Transverse colon (tissue), 4 donors: ENCODE measurements at regions not wholly inside any gene's neighbourhood (a gene's known extent, or its start where the extent isn't known, plus 50 kb on each side); places are given as distances from the start of the nearest gene placed in this dataset.

ENCODE experiments used
- DNase-seq: peaks from one replicate; pipeline ENCODE4 v3.0.0-alpha.2; 2019
- H3K27ac ChIP-seq, 4 donors: fragments of 200-600 bp; sonication (generic); 2 replicates each; pipeline ENCODE4 v1.5.1; 2016 to 2018; ENCODE audit warnings: inconsistent platforms in 4 of 4
- H3K27me3 ChIP-seq: fragments of 200-600 bp; sonication (generic); 2 replicates; pipeline ENCODE4 v1.5.1; 2017; ENCODE audit warnings: inconsistent platforms
- H3K36me3 ChIP-seq, 4 donors: fragments of 200-600 bp; sonication (generic); 2 replicates each; pipeline ENCODE4 v1.5.1; 2017 to 2019; ENCODE audit warnings: inconsistent platforms in 4 of 4
- H3K4me1 ChIP-seq, 4 donors: fragments of 200-600 bp; sonication (generic); 2 replicates each; pipeline ENCODE4 v1.5.1; 2017 to 2020; ENCODE audit warnings: inconsistent platforms in 4 of 4
- H3K4me3 ChIP-seq, 4 donors: fragments of 200-600 bp; sonication (generic); 1 replicate in 1 of 4; 2 replicates in 3 of 4; pipeline versions ENCODE4 v1.5.1 to v1.6.1; 2017 to 2019; ENCODE audit warnings: inconsistent platforms in 4 of 4
- H3K9me3 ChIP-seq, 2 donors: fragments of 200-600 bp; sonication (generic); 2 replicates each; pipeline ENCODE4 v1.5.1; 2017 to 2019; ENCODE audit warnings: inconsistent platforms in 2 of 2
- CTCF ChIP-seq, 5 experiments: fragments of 200-600 bp in 3 of 5; fragments of 450-650 bp in 2 of 5; sonication (generic) in 3 of 5; IDR thresholded peaks; 1 replicate in 2 of 5; 2 replicates in 3 of 5; pipeline ENCODE4 v1.5.1; 2016 to 2017; ENCODE audit warnings: antibody characterized with exemption in 5 of 5, inconsistent platforms in 3 of 5, mild to moderate bottlenecking in 2 of 5, moderate library complexity in 1 of 5
- EP300 ChIP-seq: sonication (generic); formaldehyde crosslinking; IDR thresholded peaks from one replicate; pipeline ENCODE4 v1.6.1; 2017; ENCODE audit warnings: antibody characterized with exemption, low read depth
- POLR2A ChIP-seq: fragments of 450-650 bp; IDR thresholded peaks from one replicate; pipeline ENCODE4 v1.6.1; 2016; ENCODE audit warnings: antibody characterized with exemption, mild to moderate bottlenecking, moderate library complexity
- POLR2AphosphoS5 ChIP-seq, 3 donors: sonication (generic); formaldehyde crosslinking; IDR thresholded peaks; one replicate each; pipeline ENCODE4 v1.6.1; 2016; ENCODE audit warnings: antibody characterized with exemption in 3 of 3
- WGBS, 2 donors: methylation state at CpG; one replicate each; pipeline ENCODE4 v1.1.5; 2018; ENCODE audit warnings: low coverage in 1 of 2; 5-methylcytosine and 5-hydroxymethylcytosine counted together
- in situ Hi-C, 4 donors: fragments of 200-750 bp; cut with MboI; loops; one replicate each; pipeline versions ENCODE4 v1.15.0 to v1.15.1; 2017; ENCODE audit warnings: low sequenced_read_pairs in 3 of 4, low pct_ligation_motif_present in 1 of 4, low pct_unique_long_range_greater_than_20kb in 1 of 4
- intact Hi-C: fragments of 100-400 bp; cut with DNase I; formaldehyde crosslinking; loops from one replicate; pipeline ENCODE4 v1.15.1; 2023; ENCODE audit warnings: low total_unique reads

GRCh38 chr17:63163158-63163520 is 197.1 kb downstream of the TANC2 start:
- H3K36me3 ChIP-seq: no peaks in the 10 kb centered on the region
- H3K4me1 ChIP-seq: no peaks in the 10 kb centered on the region
- in situ Hi-C loops (loop anchor here in 1 of 4 donors (25.0 kb wide), 1 partner anchor 99 kb away; no protein-coding TSS in a partner anchor), intact Hi-C loops (no loop called here)
- no peak for DNase-seq
- H3K9me3 ChIP-seq: no peaks in the 10 kb centered on the region
- TF ChIP-seq EP300 (no peak), POLR2AphosphoS5 (IDR thresholded peaks at IDR 0.05) (no peak), POLR2A (no peak), CTCF (IDR thresholded peaks at IDR 0.05) (no peak)
- H3K27me3 ChIP-seq: no peaks in the 10 kb centered on the region
- H3K27ac ChIP-seq: no peak overlapping the region
- H3K4me3 ChIP-seq: no peak overlapping the region
- WGBS, 2 donors: 91 to 100% methylated on average over 1 of the region's 1 CpG

GRCh38 chr17:63165400-63165799 is 199.4 kb downstream of the TANC2 start:
- Histone ChIP-seq H3K9me3 (no peaks in the 10 kb centered on the region), H3K4me3 (no peak overlapping the region), H3K27ac (no peak overlapping the region), H3K27me3 (no peaks in the 10 kb centered on the region), H3K4me1 (no peaks in the 10 kb centered on the region), H3K36me3 (no peaks in the 10 kb centered on the region)
- in situ Hi-C loops: loop anchor here in 1 of 4 donors (25.0 kb wide), 1 partner anchor 97 kb away; no protein-coding TSS in a partner anchor
- intact Hi-C loops: no loop called here
- TF ChIP-seq CTCF (IDR thresholded peaks at IDR 0.05) (no peak), POLR2A (no peak), POLR2AphosphoS5 (IDR thresholded peaks at IDR 0.05) (no peak), EP300 (no peak)
- WGBS, 2 donors: 38 to 87% methylated on average over 2 of the region's 2 CpGs
- DNase-seq: no peak

GRCh38 chr17:63170795-63171194 is 204.8 kb downstream of the TANC2 start:
- H3K4me1 ChIP-seq: no peaks in the 10 kb centered on the region
- H3K9me3 ChIP-seq: no peaks in the 10 kb centered on the region
- no peak for DNase-seq
- no peak overlapping the region for H3K27ac ChIP-seq
- TF ChIP-seq CTCF (IDR thresholded peaks at IDR 0.05) (no peak), EP300 (no peak), POLR2A (no peak), POLR2AphosphoS5 (IDR thresholded peaks at IDR 0.05) (no peak)
- WGBS, 2 donors: 95 to 100% methylated on average over 1 to 3 of the region's 3 CpGs
- intact Hi-C loops (no loop called here), in situ Hi-C loops (loop anchor here in 1 of 4 donors (25.0 kb wide), 1 partner anchor 92 kb away; no protein-coding TSS in a partner anchor)
- H3K36me3 ChIP-seq: no peaks in the 10 kb centered on the region
- H3K4me3 ChIP-seq: no peak overlapping the region
- no peaks in the 10 kb centered on the region for H3K27me3 ChIP-seq

- Histone ChIP-seq H3K4me1 (no peaks in the 10 kb centered on the region), H3K36me3 (no peaks in the 10 kb centered on the region), H3K9me3 (no peaks in the 10 kb centered on the region), H3K4me3 (no peak overlapping the region), H3K27ac (no peak overlapping the region), H3K27me3 (no peaks in the 10 kb centered on the region)
- no peak for DNase-seq
- intact Hi-C loops: no loop called here
- TF ChIP-seq EP300 (no peak), POLR2A (no peak)
- in situ Hi-C loops: loop anchor here in 1 of 4 donors (25.0 kb wide), 1 partner anchor 91 kb away; no protein-coding TSS in a partner anchor
- WGBS, 2 donors: 40 to 79% methylated on average over 1 to 5 of the region's 5 CpGs
Observed at GRCh38 chr17:63171428-63172393, 205.7 kb downstream of the TANC2 start.
